LNCaP clone FGC (cell line): ENCODE measurements at regions not wholly inside any gene's neighbourhood (a gene's known extent, or its start where the extent isn't known, plus 50 kb on each side); places are given as distances from the start of the nearest gene placed in this dataset.

ENCODE experiments used
- DNase-seq: peaks from one replicate; pipeline ENCODE4 v3.0.0-alpha.2; 2011; ENCODE audit warnings: low read depth
- H3K4me3 ChIP-seq: 2 replicates; pipeline ENCODE4 v1.5.1; 2011; ENCODE audit warnings: mild to moderate bottlenecking, low read depth, low read length, control low read depth
- CTCF ChIP-seq: IDR thresholded peaks from 2 replicates; pipeline ENCODE4 v1.5.1; 2012; ENCODE audit warnings: mild to moderate bottlenecking; ENCODE audit not compliant: control insufficient read depth, insufficient read depth; ENCODE audit errors: extremely low read depth

DNA sequence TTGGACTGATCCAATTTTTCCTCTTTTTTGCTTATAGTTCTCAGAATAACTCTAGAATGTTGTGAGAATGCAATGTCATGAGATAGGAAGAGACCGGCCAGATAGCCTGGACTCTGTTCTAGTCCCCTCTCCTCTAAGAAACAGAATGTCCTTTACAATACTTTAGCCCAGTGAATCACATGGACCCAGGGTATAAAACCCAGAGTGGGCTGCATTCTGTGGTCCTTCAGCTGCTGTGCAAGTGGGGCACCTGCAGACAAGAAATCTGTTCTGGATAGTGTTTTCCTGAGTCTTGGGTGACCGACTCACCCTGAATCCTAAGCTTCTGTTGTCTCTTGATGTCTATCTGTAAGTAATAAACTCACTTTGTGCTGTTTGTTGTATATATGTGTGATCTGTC, 368.6 kb upstream of the DPH6 start:
- no peak overlapping the region for H3K4me3 ChIP-seq
- TF ChIP-seq CTCF: no peak
- no peak for DNase-seq

DNA sequence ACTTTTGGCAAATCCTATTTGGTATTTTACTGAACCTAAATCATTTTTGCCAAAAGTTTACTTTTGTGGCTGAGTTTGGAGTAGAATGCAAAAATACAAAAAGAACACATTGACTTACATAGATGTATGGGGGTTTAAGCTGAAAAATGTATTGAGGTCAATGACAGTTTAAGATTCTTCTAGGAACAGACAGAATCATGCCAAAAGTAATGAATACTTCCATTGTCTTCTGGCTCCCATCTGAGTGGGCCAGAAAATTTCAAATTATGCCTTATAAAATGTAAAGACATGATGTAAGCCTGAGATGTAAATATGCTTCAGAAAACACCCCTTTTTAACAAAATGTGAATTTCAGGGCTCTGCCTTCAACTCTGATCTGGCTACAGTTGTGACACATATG, 375.1 kb upstream of the DPH6 start:
- no peak for TF ChIP-seq CTCF
- DNase-seq: no peak
- H3K4me3 ChIP-seq: no peak overlapping the region

DNA sequence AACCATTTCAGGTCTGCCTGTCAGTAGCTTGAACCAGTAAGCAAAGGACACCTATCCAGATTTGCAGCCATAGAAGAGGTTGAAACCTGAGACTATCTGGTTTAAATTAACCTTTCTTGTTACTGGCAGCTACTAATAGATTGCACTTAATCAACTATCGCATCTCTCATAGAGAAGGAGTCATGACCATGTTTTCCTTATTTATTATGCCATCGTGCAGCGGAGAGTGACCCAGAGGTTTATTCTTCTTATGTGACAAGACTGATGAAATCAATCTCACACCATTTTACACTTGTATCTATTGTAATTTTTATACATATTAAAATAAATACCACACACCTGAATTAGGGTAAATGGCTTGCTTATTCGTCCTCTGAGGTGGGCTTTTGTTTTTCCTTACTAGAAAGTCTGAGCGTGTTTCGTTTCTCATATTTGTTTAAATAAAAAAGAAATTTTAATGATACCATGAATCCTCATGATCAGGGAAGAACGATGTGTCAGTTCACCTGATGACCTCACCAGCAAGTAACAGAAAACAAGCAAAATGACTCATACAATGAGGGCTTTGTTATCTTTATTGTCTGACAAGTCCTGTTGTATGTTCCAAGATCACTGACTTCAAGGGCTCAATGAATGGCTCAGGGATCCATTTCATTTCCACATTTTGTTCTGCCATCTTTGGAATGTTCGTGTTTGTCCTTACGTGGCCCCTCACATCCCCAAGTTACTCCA, 379.5 kb upstream of the DPH6 start:
- no peak for DNase-seq
- no peak overlapping the region for H3K4me3 ChIP-seq
- TF ChIP-seq CTCF: no peak

- TF ChIP-seq CTCF: no peak
- no peak for DNase-seq
- no peak overlapping the region for H3K4me3 ChIP-seq
Measured at GRCh38 chr15:35926007-35926380, 380.0 kb upstream of the DPH6 start.

- DNase-seq: no peak
- TF ChIP-seq CTCF: no peak
- no peak overlapping the region for H3K4me3 ChIP-seq
Measured at GRCh38 chr15:35928847-35929246, 382.9 kb upstream of the DPH6 start.

- no peak for DNase-seq
- no peak for TF ChIP-seq CTCF
Measured at GRCh38 chr15:35929740-35930444, 383.9 kb upstream of the DPH6 start.

More at GRCh38 chr15:35929740-35930444, 383.9 kb upstream of the DPH6 start:
- H3K4me3 ChIP-seq: no peak overlapping the region
